GM21390 (cell line): ENCODE measurements at regions not wholly inside any gene's neighbourhood (a gene's known extent, or its start where the extent isn't known, plus 50 kb on each side); places are given as distances from the start of the nearest gene placed in this dataset.

Experiments
- ATAC-seq: cut with Tn5 transposase; IDR thresholded peaks from one replicate; pipeline ENCODE4 v1.9.1; 2021; ENCODE audit not compliant: unreplicated experiment

- ATAC-seq = no peak
Measured at GRCh38 chr2:41706286-41706685, 341.5 kb upstream of the PKDCC start.

DNA sequence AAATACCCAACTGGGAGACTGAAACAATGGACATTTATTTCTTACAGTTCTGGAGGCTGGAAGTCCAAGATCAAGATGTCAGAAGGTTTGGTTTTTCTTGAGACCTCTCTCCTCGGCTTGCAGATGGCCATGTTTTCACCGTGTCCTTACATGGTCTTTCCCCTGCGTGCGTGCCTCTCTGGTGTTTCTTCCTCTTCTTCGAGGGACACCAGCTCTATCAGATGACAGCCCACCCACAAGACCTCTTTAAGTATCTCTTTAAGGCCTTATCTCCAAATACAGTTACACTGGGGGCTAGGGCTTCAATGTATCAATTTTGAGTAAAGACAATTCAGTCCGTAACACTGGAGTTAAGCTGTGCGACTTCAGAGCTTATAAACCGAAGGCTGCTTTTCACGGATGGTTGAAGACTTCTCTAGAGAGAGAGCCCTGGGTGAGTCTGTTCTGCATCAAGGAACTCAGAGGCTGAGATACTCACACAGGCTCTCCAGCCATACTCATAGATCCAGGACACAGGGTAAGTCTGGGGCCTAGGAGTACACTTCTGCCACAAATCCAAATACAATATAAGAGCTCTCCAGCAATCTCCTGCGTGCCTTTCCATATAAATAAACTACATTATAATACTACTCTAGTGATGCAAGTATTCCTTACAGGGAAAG lies 339.9 kb upstream of the PKDCC start:
- no peak for ATAC-seq

DNA sequence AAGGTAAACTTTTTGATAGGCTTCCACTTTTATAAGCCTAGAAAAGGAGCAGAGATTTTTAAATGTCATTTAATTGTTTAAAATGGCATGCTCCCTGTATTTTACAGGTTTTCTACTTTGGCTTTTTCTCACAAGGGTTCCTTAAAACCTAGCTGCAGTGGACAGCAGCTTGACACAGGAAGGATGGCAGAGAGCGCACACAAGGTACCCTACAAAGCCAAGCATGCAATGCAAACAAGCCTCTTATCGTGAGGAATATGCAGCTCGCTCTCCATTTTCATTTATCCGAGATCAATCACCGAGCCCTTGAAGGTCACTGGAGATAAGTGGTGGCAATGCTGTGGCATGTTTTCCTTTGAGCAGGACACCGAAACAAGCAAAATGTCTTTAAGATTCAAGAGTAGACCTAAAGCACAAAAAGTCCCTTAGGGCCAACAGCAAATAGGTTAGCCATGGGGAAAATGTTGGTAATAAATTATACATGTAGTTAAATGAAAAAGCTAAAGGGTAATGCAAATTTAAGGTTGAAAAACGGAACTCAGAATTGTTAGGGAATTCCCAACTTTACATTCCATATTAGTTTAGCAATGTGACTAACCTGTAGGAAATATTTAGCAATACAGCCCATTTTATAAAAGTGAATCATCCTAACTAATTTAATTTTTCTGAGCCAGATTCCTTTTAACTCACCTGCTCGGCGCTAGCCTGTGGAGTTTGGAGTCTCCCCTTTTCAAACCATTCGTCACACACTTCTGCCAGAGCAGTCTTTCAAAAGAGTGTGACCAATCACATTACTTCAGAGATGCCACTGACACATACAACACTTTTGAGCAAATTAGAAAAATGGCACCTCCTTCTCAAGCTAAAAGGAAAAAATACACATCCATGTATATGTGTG lies 337.9 kb upstream of the PKDCC start:
- ATAC-seq = peak; percentile 40

GRCh38 chr2:41710944-41711343 lies 336.9 kb upstream of the PKDCC start:
- ATAC-seq = no peak

DNA sequence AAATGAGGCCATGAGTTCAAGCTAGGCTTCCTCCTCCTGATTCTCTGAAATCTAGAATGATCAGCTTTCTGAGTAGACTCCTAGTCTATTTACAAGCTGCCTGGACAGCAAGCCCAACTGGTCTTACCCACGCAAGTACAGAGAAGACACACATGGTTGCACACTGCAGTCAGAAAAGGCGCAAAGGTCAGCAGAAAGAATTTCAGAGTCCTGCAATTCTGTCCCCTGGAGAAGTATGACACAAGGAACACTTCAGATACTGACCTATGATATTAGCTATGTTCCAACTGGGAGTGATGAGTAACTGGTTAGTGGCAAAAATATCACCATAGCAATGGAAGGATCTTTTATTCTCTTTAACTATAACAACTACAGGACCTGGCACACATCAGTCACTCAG lies 336.1 kb upstream of the PKDCC start:
- ATAC-seq = no peak

GRCh38 chr2:41716497-41716896 lies 331.3 kb upstream of the PKDCC start:
- no peak for ATAC-seq

- no peak for ATAC-seq
Measured at GRCh38 chr2:41717839-41718238, 330.0 kb upstream of the PKDCC start.

- ATAC-seq = no peak
Measured at GRCh38 chr2:41718705-41719104, 329.1 kb upstream of the PKDCC start.

- ATAC-seq = no peak
Measured at GRCh38 chr2:41719756-41720155, 328.1 kb upstream of the PKDCC start.

GRCh38 chr2:41720331-41721251 lies 327.2 kb upstream of the PKDCC start:
- peak; percentile 66 for ATAC-seq

DNA sequence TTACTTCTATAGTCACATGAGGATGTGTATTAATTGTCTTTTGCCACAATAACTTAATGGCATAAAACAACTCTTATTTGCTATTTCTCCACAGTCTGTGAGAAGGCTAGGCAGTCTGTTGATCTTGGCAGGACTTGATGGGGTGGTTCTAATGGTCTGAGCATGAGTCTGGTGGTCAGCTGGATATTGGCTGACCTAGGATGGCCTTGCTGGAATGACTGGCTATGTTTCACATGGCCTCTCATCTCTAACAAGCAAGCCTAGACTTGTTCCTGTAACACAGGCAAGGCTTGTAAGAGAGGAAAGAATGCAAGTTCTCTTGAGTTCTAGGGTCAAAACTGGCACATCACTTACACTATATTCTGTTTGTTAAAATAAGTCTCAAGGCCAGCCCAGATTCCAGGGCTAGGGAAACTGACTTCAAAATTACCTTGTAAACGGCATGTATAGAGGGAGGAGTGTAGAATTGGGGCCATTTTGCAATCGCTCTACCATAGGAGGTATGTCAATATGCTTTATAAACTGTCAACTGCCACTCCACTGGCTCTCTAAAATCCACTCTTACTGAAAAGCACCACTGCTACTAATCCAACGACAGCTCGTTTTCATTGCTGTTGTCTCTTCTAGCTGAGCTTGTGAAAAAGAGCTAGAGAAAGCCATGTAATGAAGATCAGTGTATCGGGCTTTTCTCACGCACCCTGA lies 325.0 kb upstream of the PKDCC start:
- no peak for ATAC-seq

DNA sequence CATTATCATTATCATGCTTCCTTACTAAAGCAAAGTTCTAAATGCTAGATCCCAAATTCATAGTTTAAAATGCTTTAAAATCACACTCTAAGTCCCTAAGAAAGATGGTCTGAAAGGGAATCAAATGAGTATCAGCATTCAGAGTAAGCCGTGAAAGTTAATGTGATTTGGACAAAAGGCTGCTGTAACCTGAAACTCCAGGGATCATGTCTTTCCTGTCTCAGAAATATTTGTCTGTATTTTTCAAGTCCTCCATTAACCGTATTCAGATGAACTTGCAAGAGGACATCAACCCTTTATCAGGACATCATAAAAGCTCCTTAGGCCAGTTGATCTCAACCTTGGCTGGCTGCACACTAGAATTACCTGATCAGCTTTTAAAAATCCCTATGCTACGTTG lies 324.3 kb upstream of the PKDCC start:
- no peak for ATAC-seq

DNA sequence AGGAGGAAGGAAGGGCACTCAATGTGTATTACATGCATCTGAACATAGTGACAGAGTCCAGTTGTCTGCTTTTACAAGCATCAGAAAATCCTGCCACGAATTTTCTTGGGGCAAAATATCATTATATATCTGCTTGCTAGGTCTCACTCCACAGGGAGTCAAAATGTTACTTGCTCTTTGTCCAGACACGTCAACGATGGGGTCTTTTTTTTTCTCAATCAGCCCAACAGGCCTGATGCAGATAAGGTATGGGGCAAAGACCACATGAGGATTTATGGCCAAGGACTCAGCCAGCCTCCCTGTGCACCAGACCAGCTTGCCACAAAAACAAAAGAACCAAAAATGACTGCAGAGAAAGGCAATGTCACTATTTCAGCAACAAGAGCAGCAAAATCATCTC lies 323.4 kb upstream of the PKDCC start:
- no peak for ATAC-seq

DNA sequence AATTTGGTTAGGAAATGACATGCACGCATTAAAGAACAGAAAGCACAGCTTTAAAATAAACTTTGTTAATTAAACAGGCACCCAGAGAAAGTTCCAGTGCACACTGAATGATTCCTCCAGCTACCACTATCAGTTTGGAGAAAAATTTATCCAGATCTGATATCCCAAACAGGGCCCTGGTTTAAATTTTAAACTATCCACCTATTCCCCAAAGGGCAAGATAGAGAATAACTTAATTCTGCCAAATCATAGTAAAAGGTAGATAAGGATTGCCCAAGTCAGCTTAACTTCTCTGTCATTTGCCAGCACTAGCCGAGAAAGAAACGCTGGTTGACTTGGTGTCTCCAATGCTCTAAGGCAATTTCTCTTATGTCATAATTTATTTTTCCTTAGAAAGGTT lies 321.9 kb upstream of the PKDCC start:
- no peak for ATAC-seq

- no peak for ATAC-seq
Measured at GRCh38 chr2:41726364-41726763, 321.5 kb upstream of the PKDCC start.

- ATAC-seq = no peak
Measured at GRCh38 chr2:41727152-41727551, 320.7 kb upstream of the PKDCC start.

DNA sequence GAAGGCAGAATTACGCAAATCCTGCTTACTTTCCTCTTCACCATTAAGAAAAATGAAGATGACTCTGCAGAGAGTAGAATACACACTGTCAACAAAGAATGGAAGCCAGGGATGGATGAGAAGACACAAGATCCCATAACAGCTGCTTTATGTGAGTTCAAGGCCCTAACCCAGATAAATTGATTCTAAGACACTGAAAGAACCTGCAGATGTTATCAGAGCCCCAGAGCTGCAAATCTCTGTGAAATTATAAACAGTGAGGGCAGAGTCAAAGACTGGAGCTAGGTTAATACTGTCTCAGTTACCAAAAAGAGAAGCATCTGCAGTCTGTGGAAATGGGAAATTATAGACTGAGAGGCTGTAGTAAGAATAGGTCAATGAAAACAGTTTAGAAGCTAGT lies 320.1 kb upstream of the PKDCC start:
- no peak for ATAC-seq

GRCh38 chr2:41728788-41729338 lies 319.0 kb upstream of the PKDCC start:
- no peak for ATAC-seq

DNA sequence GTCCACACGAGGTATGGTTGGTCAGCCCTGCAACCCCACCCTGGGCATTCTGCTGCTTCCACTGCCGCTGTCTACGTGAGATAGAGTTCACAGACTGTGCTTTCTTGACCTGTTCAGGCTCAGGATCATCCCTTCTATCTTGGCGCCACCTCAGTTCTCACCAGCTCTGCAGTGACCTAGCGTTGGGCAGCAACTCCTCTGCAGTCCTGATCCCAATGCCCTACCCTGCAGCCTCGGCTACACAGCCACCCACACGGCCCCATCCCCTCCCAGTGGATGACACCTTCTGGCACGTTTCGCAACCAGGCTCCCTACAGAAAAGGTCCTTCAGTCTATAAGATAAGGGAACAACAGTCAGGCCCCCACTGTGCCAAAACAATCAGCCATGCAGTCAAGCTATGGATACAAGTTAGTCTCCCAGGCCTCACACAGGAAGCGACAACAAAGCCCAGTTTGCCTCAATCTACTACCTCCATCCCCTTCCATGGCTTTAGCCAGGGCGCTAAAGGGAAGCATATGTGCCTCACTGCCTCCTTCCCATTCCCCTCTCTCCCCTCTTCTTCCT lies 317.9 kb upstream of the PKDCC start:
- no peak for ATAC-seq

DNA sequence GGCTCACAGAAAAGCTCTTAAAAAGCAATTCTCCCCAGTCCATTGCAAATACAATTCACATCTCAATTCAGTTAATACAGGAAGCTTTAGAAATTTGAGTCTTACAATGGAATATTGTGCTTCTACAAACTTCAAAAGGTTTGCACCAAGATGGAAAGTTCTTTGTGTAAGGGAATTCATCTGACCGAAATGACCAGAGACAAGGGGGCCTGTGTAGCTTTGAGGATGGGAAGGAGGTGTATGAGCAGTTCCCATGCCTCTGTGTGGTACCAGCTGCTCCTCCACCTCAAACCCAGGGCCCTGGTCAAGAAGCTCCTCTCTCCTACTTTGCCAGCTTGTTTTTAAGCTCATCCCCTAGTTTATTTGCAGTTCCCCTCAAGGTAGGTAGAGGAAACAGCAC lies 312.8 kb upstream of the PKDCC start:
- ATAC-seq = no peak
